GM18867 (cell line): ENCODE measurements at regions not wholly inside any gene's neighbourhood (a gene's known extent, or its start where the extent isn't known, plus 50 kb on each side); places are given as distances from the start of the nearest gene placed in this dataset.
A peak's percentile ranks its signal among the peaks of the same experiment; 100 is the strongest.
"Not testable (repeated sequence)": the region's sequence is repeated elsewhere in the genome, so short reads cannot be mapped to it uniquely, and the experiment has no call there.

ENCODE experiments used
- ATAC-seq: cut with Tn5 transposase; IDR thresholded peaks from one replicate; pipeline ENCODE4 v1.9.1; 2021; ENCODE audit warnings: mild to moderate bottlenecking, moderate library complexity; ENCODE audit not compliant: unreplicated experiment

DNA sequence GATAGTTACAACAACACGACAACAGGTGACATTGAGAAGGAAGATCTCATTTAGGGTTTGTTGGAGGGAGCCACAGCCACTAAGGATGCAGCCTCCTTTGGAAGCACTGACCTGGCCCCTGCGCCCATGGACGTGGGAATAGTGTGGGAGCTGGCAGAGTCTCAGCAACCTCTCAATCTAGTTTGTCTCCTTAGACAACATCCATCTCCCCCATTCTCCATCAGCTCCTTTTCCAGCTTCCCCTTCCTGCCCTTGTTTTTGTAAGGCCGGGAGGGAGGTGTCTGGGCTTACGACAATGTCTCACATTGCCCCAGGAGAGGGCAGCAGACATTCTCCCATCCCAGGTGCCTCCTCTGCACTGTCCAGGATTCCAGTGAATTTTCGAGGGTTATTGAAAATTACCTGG, 170.2 kb upstream of the PZP start:
- ATAC-seq = no peak

DNA sequence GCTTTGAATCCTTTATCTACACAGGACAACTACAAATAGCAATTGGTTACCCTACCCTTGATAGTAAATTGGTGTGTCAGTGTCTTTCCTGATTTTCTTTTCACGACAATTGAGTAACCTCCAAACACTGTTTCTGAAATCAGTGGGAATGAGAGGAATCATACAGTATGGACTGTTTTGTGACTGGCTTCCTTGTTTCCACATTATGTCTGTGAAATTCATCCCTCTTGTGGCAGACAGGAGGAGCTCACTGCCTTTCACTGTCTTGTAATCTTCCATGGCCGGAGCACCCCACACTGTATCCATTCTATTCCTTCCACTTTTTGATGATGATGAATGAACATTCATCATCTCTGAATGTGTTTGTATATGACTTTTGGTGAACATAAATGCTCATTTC, 164.0 kb upstream of the PZP start:
- ATAC-seq = no peak

DNA sequence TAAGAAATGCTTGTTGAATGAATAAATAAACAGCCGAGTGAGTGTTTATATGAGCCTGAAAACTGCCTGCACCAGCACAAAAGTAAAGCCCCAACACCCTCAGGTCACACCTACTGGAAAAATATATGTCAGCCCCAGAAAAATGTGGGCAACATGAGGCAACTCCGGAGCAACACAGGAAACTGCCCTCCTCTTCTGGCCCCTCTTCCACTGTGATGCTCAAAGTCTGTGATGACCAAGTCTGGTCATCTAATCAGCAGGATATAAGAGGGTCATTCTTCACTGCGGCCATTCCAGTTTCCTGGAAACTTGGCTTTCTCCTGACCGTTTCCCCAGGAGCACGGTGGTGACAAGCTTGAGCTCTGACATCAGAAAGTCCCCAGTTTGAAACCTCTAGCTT, 159.6 kb upstream of the PZP start:
- no peak for ATAC-seq

DNA sequence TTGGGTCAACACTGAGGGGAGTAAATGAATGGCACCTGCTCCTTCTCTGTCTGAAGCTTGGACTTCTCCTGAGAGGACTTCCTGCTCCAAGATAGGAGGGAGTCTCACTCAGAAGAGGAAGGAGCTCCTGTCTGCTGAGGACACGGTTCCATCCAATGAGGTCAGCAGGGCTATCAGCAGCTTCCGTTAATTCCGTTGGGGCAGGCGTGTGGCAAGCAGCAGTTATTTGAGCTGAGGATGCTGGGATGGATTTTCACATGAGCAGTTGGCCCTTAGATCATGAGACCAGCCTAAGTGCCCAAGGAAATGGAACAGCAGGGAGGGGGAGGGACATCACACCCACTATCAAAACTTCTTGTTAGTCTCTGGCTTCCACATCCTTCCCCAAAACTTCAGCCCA, 159.0 kb upstream of the PZP start:
- no peak for ATAC-seq

DNA sequence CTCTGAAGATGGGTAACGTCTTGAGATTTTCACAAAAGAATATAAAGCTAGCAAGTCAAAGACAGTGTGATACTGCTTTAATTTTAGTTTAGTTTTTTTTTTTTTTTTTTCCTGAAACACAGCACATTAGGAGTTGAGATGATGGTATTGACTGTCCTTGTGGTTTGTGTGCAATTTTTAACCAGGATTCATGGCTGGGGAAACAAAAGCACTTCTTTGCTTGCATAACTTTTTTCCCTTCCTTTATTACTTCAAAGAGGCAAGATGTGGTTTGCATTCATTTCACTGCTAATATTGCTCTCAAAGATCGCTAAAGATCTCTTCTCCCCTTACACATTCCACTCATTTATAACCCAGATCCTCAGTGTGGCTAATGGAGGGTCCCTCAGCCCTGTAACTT, 157.1 kb upstream of the PZP start:
- ATAC-seq = no peak

DNA sequence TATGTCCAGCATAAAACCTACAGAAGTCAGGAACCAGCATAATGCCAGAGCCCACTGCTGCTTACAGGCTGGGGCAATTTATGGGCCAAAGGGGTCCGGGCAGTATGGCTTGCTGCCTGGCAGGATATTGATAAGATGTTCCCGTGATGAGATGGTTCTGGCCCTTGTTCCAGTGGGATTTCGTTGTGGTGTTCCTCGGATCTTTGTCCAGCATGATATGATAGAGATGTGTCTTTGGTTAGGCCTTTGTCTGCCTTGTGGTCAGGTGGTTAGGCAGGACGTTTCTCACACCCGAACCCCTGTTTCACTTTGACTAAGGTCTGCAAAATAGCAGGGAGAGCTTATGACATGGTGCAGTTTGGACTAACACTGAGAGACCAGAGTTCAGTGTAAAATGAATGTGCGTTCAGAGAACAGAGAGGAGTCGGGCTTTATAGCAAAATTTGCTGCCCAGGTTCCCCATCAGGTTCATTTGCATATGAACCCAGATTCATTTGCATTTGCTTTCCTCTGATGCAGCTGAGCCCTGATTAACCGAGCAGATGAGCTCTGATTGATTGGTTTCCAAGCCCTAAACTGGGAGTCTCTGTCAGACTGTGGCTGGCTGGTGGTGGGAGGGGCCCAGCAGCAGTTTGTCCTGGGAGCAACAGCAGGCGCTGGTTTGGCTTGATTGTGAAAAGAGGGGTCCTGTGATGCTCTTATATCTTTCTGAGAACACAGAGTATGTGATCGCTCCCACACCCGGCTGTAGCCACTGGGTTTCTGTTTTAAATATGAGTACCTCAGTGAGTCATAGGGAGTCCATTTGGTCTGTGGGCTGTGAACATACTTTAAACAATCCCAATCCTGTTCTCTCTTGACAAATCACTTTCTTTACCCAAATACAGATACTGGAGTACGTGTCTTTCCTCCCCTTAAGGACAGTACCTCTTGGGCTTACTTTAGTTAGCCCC, 156.3 kb upstream of the PZP start:
- ATAC-seq = peak; percentile 87

DNA sequence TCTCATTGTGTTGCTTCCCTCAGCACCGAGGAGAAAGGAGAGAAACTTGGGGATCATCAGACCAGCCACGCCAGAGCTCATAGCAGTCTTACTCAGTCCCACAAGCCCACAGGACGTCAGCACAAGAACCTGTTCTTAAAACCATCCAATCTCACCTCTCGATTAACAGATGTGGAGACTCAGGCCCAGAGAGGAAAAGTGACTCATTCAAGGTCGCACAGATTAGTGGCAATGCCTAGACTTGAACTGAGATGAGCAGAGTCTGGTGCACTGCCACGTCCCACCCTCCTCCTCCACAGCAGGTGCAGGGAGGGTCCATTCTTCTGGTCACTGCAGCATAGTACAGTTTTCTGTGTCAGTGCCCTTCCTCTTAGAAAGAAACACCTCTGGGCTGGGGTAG, 154.9 kb upstream of the PZP start:
- no peak for ATAC-seq

DNA sequence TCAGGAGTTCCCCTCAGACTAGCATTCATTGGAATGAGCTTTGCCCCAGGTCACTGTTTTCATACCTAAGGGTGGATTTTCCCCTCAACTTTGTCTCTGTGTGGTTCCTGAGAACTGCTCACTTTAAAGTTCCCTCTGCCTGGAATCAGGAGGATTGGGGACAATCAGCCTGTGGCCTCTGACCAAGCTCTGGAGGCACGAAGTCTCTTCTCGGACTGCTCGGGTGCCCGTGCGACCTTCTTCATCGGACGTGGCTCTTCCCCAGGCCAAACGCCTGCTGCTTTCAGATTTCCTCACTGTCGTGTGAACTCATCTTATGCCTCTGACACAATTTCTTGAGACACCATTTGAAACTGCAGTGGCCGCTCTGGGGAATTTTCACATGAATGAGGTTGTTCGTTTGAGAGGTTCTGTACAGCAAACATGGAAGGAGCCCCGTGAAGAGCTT, 153.7 kb upstream of the PZP start:
- peak; percentile 26 for ATAC-seq

DNA sequence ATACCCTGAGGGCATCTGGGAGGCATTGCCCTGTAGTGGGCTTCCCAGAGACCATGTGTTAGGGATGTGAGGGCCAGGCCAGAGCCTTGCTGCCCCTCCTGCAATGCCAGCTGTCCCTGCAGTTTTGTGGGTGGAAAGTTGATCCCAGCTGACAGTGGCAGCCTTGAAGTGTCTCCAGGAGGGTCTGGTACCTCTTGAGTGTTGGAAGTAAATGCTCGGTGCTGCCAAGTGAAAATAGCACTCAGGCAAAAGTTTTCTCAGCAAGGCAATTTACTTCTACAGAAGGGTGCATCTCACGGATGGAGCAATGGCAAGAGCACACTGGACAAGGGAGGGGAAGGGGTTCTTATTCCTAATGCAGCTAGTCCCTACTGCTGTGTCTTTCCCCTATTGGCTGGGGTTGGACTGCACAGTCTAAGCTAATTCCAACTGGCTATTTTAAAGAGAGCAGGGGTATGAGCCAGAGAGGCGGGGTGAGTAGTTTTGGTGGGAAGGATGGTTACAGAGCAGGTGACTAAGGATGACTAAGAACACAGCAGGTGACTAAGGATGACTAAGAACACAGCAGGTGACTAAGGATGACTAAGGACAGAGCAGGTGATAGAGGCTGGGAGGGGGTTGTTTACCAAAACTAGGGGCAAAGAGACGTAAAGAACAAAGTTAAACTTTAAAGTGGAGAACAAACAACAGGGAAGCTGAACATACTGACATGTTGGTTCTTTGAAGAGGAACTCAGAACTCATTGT, 146.0 kb upstream of the PZP start:
- not testable (repeated sequence) for ATAC-seq

DNA sequence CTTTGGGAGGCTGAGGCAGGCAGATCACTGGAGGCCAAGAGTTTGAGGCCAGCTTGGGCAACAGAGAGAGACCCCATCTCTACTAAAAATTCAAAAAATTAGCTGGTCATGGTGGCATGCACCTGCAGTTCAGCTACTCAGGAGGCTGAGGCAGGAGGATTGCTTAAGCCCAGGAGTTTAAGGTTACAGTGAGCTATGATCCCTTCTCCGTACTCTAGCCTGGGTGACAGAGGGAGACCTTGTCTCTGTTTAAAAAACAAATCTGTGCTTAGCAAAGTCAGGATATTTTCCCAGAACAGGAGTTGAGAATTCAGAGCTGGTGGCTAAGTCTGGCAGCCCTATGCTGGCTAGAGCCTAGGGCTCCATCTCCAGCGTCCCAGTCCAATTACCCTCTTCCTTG, 142.9 kb upstream of the PZP start:
- no peak for ATAC-seq

DNA sequence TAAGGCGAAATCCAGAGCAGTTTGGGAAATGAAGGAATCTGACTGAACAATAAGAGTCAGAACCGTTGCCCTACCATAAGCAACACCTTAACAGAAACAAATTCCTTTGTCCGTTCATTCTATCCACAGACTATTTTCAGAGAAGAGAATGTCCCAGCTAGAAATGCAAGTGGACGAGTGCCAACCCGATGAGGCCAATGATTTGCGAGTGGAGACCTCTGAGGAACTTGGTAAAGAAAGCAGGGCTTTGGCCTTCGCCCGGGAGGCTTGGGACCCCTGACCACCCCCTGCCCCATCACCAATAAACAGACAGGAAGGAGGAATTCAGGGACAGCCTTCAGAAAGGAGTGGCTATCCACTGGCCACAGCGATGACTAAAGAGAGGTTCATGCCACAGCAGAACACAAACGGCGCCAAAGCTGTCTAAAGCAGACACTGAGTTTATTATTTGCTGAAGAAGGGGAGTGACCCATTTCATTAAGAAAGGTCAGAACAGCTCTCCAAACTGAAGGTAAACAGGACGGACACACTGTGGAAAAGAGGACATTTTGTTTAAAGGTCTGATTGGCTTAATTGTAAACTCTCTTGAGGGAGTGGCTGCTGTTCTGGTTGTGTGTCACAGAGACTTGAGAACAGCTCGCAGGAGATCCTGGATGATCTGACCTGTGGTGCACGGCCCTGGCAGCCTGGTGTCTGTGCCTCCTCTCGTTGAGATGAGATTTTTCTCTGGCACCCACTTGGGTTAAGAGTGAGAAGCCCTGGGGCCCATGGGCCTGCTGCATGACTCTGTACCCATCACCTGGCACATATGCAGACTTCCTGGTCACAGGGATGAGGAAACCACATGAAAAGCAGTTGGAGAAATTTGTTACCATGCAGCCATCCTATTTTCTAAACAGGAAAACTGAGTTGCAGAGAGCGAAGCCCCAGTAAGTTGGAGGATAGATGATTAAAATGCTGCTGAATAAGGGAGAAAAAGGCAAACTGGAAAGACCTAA, 142.0 kb upstream of the PZP start:
- ATAC-seq = no peak

DNA sequence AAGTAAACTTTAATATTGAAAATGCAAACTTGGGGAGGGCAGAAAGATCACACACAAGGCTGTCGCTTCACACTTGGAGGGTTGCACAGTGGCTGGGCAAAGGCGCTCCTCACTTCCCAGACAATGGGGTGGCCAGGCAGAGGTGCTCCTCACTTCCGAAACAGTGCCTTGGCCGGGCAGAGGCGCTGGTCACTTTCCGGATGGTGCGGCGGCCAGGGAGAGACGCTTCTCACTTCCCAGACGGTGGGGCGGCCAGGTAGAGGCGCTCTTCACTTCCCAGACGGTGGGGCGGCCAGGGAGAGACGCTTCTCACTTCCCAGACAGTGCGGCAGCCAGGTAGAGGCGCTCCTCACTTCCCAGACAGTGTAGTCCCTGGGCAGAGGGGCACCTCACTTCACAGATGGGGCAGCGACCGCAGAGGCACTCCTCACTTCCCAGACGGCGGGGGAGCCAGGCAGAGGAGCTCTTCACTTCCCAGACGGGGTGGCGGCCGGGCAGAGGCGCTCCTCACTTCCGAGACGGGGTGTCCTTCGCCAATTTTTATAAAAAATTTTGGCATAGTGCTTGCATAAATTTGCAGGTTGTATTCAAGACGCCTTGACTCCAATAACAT, 140.8 kb upstream of the PZP start:
- ATAC-seq = no peak

DNA sequence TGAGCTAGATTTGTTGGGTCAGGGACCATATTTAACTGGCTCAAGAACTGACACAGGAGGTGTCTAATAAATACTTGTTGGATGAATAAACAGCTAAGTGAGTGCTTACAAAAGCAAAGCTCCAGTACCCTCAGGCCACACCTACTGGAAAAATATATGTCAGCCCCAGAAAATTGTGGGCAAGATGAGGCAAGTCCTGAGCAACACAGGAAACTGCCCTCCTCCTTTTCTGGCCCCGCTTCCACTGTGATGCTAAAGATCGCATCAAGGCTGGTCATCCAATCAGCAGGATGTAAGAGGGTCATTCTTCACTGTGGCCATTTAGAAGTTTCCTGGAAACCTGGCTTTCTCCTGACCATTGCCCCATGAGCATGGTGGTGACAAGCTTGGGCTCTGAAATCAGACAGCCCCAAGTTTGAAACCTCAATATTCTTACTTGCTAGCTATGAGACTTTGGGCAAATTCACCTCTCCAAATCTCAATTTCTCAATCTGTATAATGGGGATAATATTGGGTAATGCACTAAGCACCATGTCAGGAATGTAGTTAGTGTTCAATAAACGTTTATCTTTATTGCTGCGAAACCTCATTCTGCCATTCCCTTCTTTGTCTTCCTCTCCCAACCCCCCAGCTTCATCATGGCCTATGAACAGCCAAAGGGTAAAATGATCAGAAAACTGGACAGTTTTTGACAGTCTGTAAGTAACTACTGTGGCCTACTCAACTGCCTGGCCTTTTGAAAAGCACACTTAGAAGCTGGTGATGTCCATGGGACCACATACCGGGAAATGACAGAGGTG, 139.3 kb upstream of the PZP start:
- no peak for ATAC-seq

DNA sequence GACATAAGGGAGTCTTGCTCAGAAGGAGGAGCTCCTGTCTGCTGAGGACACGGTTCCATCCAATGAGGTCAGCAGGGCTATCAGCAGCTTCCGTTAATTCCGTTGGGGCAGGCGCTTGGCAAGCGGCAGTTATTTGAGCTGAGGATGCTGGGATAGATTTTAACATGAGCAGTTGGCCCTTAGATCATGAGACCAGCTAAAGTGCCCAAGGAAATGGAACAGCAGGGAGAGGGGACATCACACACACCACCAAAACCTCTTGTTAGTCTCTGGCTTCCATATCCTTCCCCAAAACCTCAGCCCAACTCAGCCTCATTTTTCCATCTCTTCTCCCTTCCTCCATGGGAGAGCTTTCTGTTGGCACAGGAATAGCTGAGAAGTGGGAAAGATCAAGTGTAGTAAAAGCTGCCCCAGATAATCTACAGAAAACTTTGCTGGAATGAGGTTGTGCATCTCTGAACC, 138.7 kb upstream of the PZP start:
- ATAC-seq = no peak

DNA sequence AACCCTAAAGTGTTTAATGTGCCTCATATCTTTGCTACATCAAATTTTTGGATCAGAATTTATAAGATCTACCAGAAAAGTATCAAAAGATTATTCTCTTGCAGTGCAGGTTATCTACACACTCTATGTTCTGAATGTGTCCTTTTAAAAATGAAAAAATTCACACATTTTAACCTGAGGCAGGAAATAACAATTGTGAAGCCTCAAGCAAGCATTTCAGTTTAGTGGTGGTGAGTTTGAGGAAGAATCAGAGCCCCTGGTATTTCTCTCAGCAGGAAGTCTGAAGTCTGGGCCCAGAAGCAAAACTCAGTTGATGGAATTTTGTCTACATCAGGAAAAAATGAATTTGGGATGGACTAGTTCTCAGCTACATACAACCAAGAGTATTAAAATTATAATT, 137.0 kb upstream of the PZP start:
- ATAC-seq = no peak

DNA sequence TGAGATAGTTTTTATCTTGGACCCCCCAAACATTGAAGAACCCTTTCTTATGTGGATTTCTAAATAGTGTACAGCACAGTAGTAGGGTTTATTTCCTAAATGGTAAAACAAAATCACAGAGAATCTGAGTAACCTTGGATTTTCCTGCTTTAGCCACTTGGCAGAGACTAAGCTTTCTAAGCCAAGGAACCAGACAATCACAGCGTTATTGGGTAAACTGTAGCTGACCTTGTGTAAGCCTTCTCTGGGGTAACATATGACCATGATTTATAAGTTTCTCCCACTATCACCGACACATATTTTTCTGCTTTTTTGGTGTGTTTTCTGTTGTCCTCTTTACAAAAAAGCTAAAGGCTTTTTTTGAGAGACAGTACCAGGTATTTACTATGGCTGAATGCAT, 136.3 kb upstream of the PZP start:
- no peak for ATAC-seq

DNA sequence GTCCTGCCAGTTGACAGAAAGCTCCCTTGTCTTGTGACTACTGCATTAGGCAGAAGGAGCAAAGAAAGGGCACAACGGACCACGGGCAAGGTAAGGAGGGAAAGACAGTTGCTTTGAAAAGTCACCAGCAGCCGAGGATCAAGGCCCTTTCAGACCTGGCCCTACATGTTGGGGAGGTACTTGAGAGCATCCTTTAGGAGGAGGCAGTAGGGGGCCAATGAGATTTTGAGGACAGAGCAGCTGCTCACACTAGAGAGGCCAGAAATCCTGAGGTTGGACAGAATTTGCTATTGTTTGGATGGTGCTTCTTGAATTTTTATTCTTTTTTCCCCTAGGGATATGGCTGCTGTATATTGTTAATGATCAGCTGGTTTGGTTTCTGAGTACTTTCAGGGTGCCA, 135.5 kb upstream of the PZP start:
- ATAC-seq = no peak

DNA sequence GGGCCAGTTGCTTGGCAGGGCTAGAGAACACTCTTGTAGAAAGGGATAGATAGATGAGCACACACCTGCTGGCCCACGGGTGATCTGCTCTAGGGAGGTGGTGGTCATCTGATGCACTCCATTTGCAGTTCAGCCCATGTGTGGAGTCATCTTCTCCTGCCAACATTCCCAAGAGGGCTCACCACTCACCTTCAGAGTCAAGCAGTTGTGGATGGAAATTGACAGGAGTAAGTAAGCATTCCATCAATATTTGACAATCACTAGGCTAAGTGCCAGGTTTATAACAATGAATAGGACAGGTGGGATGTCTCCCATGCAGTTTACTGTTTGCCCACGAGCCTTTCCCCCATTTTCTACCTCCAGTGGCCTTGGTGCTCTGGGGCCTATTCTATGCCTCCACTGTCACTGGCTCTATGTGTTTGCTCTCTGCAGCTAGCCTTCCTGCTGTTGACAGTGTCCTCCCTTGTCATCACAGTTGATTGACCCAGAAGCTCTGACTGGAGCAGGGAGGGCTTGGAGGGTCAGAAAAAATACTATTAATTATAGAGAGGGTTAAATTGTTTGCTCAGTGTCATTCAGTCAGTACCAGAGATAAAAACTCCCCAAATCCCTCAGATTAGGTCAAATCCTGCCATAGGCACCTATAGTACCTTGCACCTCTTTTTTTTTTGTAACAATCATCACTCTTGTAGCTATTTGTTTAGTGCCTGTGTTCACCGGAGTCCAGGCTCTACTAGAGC, 134.6 kb upstream of the PZP start:
- ATAC-seq = no peak

DNA sequence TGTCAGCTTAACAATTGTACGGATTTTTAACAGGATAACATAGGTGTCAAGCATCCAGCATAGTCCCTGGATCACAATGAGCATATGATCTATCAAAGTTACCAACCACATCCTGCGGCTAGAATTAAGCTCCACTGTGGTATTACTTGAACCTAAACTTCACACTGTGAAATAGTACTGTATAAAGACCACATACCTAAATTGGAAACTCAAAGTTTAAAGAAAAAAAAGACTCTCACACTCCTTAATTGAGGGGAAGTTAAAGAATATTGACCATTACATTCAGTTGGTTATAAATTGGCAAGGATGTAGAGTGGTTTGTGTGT, 133.0 kb upstream of the PZP start:
- ATAC-seq = no peak
